ENCODE measurements at regions not wholly inside any gene's neighbourhood (a gene's known extent, or its start where the extent isn't known, plus 50 kb on each side); places are given as distances from the start of the nearest gene placed in this dataset.
A peak's percentile ranks its signal among the peaks of the same experiment; 100 is the strongest.
"Not testable (repeated sequence)": the region's sequence is repeated elsewhere in the genome, so short reads cannot be mapped to it uniquely, and the experiment has no call there.

DNA sequence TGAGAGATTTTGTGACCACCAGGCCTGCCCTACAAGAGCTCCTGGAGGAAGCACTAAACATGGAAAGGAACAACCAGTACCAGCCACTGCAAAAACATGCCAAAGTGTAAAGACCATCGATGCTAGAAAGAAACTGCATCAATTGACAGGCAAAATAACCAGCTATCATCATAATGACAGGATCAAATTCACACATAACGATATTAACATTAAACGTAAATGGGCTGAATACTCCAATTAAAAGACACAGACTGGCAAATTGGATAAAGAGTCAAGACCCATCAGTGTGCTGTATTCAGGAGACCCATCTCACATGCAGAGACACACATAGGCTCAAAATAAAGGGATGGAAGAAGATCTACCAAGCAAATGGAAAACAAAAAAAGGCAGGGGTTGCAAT, 182.4 kb downstream of the PRELID2 start:
- not testable (repeated sequence) for DNase-seq

- not testable (repeated sequence) for DNase-seq
Observed at GRCh38 chr5:145647137-145647536, 188.0 kb downstream of the PRELID2 start.

GRCh38 chr5:145643214-145643613, 191.9 kb downstream of the PRELID2 start:
- DNase-seq = not testable (repeated sequence)

GRCh38 chr5:145637396-145637795, 197.7 kb downstream of the PRELID2 start:
- no peak for DNase-seq

- DNase-seq = no peak
Observed at GRCh38 chr5:145636371-145636770, 198.8 kb downstream of the PRELID2 start.

- DNase-seq = no peak
Observed at GRCh38 chr5:145633474-145633873, 201.7 kb downstream of the PRELID2 start.

DNA sequence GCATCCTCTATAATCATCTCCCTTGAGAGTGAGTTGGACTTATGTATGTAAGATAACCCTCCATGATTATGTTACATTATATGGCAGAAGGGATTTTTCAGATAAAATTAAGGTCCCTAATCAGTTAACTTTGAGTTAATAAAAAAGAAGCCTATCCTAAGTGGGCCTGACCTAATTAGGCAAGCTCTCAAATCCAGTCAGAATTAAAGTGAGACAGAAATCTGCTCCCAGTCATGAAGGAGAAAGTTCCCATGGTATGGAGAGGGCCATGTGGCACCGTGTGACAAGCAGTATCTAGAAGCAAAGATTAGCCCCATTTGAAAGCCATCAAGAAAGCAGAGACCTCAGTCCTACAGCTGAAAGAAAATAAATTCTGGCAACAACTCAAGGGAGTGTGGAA, 202.4 kb downstream of the PRELID2 start:
- no peak for DNase-seq

DNA sequence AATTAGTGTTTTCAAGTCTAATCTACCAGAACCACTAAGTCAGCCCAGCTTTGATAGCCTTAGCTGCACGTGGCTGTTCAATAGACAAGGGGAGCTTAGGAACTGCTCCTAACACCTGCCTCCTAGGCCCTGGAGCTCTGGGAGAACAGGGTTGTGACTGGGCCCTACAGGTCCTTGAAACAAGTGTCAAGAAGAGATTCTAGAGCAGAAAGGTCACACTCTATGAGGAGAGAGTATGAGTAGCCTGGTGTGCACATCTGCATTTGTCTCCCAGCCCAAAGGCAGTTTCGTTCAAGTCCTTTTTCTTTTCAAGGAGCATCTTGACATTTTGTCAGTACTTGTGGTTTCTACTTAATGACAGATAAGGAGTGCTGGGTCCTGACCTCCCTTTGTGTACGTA, 206.1 kb downstream of the PRELID2 start:
- no peak for DNase-seq

- no peak for DNase-seq
Observed at GRCh38 chr5:145628525-145628924, 206.6 kb downstream of the PRELID2 start.

- DNase-seq = no peak
Observed at GRCh38 chr5:145619806-145620310, 215.3 kb downstream of the PRELID2 start.

DNA sequence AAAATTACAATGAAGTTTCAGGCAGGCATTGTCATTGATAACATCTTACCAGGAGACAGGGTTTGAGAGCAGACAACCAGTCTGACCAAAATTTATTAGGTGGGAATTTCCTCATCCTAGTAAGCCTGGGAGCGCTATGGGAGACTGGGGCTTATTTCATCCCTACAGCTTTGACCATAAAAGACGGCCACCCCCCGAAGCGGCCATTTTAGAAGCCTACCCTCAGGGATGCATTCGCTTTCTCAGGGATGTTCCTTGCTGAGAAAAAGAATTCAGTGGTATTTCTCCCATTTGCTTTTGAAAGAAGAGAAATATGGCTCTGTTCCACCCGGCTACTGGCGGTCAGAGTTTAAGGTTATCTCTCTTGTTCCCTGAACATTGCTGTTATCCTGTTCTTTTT, 218.4 kb downstream of the PRELID2 start:
- DNase-seq = not testable (repeated sequence)

DNA sequence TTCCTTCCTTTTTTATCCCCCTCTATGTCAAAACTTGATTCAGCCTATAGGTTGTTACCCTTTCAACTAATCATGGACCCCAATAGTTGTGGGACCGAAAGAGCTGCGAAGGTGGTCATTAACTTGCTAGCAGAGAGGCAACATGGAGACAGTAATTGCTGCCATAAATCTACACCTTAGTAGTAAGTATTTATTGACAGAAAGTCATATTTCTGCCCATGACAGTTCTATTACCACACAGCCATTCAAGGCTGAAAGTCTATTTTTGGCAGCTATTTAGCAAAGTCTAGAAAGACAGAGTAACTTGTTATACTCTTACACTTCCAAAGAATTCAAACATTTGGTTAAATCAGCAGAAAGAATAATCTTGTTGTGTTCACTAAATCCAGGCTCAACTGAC, 236.2 kb downstream of the PRELID2 start:
- DNase-seq = no peak

DNA sequence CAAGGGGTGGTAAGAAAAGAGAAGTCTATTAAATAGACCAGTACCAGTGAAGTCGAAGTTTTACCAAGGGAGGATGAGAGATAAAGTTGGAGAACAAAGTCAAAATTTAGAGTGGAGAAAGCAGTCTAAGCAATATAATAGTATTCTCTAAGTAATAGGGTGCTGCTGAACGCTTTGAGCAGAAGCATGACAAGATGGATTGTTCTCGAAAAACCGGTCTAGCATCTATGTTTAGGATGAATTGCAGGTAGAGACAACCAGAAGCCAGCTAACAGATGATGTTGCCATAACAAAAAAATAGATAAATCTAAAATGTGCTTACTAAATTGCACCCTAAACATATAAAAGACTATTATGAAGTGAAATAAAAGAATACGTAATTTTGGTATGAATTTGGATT, 237.0 kb downstream of the PRELID2 start:
- no peak for DNase-seq

DNA sequence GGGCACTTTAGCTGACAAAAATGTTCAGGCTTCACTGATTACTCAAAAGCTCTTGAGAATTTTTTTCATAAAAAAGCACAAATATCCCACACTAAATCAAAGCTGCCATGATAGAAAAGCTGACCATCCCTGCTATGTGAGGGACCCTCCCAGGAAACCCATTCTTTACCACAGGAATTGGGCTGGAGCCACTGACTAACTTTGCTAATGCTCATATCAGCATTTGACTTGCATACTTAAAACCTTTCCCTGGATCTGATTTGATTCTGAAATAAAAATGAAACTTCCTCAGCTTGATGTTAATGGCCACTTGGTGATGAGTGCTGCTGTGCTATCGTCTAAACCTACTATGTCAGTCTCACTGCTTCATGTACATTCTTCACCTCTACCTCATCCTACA, 243.6 kb downstream of the PRELID2 start:
- no peak for DNase-seq

GRCh38 chr5:145589063-145589462, 246.1 kb downstream of the PRELID2 start:
- DNase-seq = no peak

- DNase-seq = no peak
Observed at GRCh38 chr5:145588558-145588957, 246.6 kb downstream of the PRELID2 start.

- DNase-seq = no peak
Observed at GRCh38 chr5:145588113-145588512, 247.0 kb downstream of the PRELID2 start.

- peak; percentile 88 for DNase-seq
Observed at GRCh38 chr5:145587710-145588109, 247.4 kb downstream of the PRELID2 start.

DNA sequence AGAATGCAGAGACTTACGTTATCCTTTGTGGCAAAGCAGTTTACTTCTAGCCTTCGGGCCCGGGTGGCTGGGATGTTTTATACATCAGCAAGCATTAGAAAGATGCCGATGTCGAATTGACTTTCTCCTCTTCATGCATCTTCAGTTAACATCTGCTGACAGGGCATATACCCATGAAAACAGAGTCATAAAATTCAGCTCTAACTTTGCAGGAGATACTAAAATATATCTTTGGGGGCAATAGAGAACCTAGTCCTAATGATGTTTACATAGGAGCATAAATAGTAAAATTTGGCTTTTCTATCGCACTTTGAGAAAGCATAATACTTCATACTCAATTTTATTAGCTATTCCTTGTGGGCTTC, 247.9 kb downstream of the PRELID2 start:
- no peak for DNase-seq

DNA sequence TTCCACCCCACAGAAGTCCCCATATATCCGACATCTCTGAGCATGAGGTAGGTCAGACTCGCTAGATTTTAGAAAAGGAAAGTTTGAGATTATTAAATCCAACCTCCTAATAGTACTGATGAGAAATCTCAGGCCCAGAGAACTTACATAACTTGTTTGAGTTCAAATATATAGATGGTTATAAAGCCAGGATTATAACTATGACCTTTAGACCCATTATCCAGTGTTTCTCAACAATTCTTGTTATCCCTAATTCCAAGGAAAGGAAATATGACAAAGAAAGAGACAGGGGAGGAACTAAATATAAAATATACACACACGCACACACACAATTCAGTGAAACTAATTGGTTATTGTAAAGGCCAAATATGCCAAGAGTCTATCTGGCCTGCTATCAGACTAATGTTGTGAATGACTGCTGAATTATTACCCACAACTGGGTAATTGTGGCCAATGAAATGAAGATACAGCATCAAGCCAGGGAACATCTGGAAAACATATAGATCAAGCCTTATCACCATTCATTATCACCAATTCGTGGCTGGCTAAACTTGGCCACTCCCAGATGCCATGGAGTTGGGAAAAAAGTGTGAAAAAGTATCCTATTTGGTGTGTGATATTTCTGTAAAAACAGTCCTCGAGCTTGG, 248.4 kb downstream of the PRELID2 start:
- DNase-seq = no peak

DNA sequence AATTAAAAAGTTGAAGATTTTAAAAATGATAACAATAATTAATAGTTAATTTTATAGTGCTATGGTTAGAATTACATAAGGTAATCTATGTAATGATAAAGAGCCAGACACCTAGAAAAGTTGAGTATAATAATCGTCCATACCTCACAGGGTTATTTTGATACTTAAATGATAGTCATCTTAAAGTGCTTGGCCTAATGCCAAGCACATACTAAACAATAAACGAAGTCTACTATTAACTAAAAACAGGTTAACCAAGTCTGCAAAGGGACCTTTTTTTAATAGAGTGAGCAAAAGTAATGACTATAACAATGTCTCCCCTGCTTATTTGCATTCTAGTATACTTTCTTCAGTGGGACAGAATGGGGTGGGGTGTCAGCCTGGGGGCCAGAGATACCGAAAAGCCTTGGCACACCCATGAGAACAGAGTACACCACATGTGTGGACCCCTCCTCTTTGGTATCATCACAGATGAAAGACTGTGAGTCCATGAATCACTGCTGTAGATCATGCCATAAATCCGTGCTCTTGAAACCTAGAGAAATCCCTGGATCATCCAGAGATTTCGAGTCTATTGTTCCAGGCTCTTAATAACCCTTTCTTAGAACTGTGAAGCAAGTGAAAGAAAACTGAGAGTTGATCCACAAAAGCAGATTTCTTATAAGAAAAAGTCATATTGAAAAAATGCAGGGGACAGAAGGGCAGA, 249.5 kb downstream of the PRELID2 start:
- DNase-seq = no peak

DNA sequence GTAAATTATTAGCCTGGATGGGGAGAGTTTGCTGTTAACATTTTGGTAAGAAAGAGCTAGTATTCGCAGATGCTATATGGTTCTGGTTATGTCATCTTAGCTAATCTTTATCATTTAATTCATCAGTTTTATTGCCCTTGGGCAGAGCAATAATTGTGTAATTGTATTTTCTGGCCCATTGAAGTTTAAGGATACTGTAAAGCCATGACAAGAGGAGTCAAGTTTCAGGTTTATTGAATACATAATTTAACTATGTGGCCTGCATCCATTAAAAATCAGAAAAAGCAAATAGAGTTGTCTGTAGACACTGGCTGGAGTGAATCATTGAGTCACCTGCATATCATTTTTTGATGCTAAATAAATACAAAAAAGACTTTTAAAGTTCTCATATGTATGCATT, 255.8 kb downstream of the PRELID2 start:
- no peak for DNase-seq

DNA sequence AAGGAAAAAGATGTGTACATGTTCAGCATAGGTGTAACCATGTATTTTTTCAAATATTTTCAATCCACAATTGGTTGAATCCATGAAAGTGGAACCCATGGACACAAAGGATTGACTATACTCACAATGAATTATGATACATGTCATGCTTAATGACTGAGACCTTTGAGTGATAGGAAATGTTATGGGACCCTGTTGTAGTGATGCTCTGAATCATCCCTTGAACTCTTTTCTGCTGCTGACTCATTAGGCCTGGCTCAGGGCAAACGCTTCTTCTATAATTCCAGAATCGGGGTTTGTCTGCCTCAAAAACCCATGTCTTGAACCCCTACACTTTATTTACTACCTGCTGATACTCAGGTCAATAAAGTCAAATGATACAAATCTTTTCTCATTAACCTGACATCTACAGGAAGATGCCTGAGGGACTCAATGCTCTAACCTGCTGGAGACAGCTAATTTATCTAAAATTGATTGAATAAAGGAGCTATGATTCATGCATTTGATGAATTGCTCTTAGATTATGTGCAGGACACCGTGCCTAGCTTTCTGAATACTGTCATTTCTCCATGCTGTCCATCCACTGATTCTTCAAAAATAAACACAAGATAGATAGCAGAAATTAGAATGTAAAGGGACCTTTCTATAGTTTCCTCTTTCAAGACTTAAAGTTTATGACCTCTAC, 260.1 kb downstream of the PRELID2 start:
- DNase-seq = no peak

DNA sequence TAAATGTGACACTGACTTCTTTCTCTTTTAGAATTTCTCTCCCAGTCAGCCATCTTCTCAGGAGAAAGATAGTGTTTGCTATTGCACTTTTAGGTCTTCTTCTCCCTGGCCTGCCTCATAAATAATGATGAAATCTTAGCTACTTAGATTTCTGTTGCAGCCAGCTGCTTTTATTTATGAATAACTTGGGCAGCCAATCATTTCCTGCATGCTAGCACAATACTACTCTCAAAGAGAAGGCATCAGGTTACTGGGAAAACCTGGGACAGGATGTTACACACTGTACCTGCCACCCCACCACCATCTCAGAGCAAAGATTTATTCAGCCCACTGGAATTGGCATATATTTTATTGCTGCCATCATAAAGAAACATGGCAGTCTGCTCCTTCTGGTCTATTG, 266.6 kb downstream of the PRELID2 start:
- no peak for DNase-seq

Measured in amniotic stem cell (primary cell).